HT-29 (cell line): ENCODE measurements at regions not wholly inside any gene's neighbourhood (a gene's known extent, or its start where the extent isn't known, plus 50 kb on each side); places are given as distances from the start of the nearest gene placed in this dataset.

ENCODE experiments used
- DNase-seq: peaks from one replicate; pipeline ENCODE4 v3.0.0-alpha.2; 2015; ENCODE audit warnings: low spot score

DNA sequence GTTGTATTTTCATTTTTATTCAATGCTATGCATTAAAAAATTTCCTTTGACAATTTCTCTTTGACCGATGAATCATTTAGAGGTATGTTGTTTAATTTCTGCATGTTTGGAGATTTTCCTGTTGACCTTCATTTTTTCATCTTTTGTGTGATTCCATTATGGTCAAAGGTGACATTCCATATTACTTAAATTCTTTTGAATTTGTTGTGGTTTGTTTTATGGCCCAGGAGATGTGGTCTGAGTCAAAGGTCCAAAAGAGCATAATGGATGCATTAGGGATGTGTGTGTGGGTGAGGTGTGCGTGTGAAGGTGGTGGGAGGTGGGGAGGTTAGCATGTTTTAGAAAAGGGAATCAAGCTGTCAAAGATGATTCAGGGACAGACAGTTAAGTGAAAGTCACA lies 76.0 kb upstream of the GIMD1 start:
- no peak for DNase-seq

DNA sequence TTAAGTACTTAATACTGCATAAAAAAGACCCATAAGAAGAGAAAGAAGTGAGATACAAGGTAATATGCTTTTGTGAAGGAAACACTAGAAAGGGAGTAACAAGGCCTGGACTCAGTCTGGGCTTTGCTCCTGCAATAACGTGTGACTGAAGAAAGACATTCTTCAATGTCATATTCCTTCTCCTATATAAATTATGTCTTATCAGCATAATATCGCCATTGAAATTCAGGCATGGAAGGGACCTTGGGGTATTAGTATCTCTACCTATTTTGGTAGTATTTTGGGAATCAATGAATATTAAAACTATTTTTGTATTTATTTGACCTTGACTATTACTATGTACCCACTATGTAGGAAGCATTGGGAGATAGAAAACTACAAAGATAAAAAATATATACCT lies 62.2 kb upstream of the GIMD1 start:
- DNase-seq: no peak

DNA sequence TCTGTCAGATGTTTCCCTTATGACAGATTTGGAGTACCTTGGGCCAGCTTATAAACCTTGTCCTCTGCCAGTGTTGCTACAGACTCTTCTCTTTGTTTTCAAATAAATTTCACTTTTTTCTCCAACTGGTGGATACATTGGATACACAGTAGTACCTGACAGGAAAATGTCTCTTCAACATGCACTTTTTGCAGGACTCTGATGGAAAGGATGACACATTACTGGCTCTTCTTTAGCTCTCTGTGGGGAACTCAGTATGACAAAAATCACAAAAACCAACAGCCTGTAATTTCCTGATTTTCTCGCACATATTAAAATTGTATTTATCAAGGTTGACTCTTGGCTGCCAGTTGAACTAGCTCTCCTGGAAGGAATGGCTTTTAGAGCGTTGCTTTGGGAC lies 61.3 kb upstream of the GIMD1 start:
- no peak for DNase-seq

DNA sequence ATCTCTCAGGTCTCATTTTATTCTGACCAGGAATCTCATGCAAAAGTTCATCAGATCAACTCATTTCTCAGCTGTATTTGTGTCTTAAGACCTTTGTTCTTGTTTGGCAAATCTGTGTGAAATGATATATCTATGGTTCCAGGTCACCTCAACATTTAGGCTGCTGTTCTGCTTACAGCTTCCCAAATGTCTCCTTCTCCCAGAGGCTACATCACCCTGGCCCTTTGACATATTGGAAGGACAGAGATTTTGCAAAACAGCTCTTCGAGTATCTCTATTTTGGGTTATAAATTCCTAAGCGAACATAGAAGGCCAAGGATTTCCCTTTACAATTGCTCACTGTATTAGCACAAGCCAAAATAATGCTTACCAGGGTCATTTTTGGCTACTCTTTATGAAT lies 57.5 kb upstream of the GIMD1 start:
- no peak for DNase-seq

DNA sequence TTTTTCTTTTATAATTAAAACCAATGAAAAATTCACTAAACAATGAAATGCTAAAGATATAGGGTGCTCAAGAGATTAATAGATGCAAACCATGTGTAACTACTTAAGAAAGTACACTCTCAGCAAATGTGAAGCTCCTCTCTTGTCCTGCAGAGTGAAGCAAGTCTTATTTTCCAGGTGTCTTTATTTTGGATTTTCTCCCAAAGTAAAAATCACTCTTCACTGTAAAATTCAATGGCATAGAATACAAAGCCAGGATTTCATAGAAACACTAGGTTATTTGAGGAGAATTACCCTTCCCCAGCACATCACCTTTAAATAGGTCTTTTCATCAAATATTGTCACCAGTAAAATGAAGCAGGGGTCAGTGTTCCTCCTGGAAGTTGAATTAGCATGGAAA lies 57.0 kb upstream of the GIMD1 start:
- no peak for DNase-seq

DNA sequence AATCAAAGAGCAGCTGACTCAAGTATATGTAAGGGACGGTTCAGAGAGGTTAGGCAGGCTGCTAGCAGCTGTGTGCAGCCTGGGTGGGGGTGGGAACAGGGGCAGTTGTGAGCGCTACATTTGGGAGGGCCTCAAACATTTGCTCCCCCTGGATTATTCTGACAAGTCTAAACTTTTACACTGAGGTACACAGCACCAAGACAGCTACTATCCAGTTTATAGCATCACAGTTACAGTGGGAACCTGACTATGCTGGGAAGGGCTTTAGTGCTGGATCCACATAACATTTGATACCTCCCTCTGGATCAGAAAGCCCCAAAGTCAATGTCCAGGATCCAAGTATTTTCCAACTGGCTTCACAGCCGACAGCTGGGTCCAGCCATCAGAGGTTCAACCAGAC lies 55.8 kb upstream of the GIMD1 start:
- DNase-seq: no peak

DNA sequence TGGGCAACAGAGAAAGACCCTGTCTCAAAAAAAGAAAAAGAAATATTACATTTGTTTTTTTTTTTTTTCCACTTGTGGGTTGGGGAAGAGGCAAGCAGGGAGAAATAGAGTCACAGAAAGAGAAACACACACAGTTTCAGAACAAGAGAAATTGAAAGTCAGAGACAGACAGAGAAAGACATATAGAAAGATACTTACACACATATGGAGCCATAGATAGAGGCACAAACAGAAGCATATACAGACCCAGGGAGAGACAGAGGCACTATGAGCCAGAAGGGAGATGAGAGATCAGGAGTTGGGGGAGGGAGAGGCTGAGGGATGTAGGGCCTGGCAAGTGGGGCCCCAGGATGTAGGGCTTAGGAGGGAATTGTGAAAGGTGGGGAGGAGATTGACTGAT lies 55.2 kb upstream of the GIMD1 start:
- DNase-seq: no peak

DNA sequence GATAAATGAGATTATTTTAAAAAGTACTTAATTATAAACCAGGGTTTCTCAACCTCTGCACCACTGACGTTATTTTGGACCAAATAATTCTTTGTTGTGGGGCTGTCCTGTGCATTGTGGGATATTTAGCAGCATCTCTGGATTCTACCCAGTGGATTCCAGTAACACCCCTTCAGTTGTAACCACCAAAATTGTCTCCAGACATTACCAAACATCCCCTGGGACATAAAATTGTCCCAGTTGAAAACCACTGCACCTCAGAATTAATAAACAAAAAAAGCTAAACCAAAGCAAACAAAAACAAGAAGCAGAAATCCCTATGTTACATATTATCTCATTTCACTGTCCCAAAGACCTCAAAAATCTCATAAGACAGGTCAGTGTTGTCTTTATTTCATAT lies 54.2 kb upstream of the GIMD1 start:
- no peak for DNase-seq

DNA sequence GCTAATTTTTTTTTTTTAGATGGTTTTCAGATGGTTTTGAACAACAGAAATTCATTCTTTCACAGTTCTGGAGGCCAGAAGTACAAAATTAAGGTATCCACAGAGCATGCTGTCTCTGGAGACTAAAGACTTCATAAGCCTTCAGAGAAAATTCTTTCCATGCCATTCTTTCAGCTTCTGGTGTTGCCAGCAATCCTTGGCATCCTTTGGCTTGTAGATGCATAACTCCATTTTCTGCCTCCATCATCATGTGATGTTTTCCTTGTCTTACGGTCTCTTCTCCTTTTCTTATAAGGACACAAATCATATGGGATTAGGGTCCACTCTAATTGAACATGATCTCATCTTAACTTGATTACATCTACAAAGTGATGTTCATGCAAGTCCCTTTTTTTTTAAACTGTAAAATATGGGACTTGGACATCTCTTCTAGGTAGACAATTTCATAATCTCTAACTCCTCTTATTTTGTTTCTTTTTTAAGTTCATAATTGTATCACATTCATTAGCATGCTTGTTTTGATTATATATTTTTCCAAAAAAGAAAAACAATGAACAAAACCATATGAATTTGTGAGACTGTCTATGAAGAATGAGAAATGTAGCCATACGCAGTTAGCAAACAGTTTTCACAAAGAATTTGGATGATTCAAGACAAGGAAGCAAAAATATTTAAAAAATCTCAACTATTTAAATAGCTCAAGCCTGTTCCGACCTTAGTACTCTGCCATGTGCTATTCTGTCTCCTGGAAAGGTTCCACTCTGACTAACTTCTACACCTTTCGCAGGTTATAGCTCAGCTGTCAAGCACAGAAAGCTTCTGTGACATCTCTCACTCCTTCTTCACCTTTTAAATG lies 53.1 kb upstream of the GIMD1 start:
- DNase-seq: no peak

DNA sequence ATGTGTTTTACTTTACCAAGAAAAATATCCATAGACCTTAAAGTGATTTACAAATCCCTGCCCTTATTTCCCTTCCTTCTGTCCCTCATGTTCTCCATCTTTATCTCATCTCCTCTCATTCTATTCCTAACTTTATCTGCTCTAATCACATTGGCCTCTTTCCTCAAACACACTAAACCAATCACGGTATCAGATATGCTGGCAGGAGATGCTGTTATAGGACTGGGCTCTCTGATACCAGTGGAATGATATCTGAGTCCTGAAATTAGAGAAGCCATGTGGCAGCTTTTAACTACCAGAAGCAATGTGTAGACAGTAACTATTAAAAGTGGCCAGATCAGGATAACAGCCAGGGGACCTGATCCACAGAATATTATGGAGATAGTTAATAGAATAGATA lies 49.9 kb upstream of the GIMD1 start:
- no peak for DNase-seq
